COR-L47 (cell line): ENCODE measurements at regions not wholly inside any gene's neighbourhood (a gene's known extent, or its start where the extent isn't known, plus 50 kb on each side); places are given as distances from the start of the nearest gene placed in this dataset.
"Not testable (repeated sequence)": the region's sequence is repeated elsewhere in the genome, so short reads cannot be mapped to it uniquely, and the experiment has no call there.

ENCODE experiments used
- DNase-seq: peaks from one replicate; lab custom pipeline; 2025; lab: John Stamatoyannopoulos, UW

DNA sequence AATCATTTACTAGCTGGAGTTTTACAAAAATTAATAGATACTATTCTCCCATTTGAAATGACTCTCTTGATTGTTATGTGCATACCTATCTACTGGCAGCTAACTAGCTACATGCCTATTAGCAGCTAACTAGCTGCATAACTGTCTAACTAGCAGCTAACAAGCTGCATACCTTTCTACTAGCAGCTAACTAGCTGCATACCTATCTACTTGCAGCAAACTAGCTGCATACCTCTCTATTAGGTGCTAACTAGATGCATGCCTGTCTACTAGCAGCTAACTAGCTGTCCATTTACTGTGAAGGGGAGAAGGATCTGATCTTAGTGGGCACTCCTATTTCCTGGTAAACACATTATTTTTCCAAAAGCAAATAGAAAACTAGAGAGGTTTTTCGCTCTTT, 439.4 kb upstream of the PFKP start:
- DNase-seq, result no peak

GRCh38 chr10:2625094-2625493, 442.3 kb upstream of the PFKP start:
- DNase-seq, result no peak

- no peak for DNase-seq
These were observed 443.6 kb upstream of the PFKP start for GRCh38 chr10:2623675-2624274.

DNA sequence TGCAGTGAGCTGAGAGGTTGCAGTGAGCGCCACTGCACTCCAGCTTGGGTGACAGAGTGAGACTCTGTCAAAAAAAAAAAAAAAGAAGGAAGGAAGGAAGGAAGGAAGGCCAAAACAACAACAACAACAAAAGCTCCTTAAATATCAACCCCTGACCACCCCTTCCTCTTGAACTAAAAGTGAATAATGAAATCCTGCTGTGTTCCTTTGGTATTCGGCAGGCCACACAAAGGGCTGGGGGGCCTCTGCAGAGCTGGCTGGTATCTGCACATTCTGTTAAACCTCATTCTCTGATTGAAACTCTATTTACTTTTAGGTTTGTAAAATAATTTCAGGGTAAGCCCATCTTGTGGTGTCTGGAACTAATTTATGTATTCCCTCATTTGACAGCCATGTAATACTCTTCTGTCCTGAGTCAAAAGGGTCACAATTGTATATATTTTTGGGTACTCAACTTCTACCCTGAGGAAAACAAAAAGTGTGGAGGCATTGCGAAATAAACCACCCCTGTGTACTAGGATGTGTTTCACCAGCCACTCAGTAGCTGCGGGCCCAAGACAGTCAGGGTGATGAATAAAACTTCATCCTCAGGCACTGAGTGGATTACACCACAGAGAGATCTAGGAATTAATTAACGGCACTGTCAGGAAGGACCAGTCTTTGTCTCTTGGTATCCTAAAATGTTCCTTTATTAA, 446.4 kb upstream of the PFKP start:
- DNase-seq, result no peak

- DNase-seq, result no peak
These were observed 447.4 kb upstream of the PFKP start for GRCh38 chr10:2619916-2620315.

- DNase-seq, result peak; percentile 56
These were observed 447.9 kb upstream of the PFKP start for GRCh38 chr10:2619472-2619871.

DNA sequence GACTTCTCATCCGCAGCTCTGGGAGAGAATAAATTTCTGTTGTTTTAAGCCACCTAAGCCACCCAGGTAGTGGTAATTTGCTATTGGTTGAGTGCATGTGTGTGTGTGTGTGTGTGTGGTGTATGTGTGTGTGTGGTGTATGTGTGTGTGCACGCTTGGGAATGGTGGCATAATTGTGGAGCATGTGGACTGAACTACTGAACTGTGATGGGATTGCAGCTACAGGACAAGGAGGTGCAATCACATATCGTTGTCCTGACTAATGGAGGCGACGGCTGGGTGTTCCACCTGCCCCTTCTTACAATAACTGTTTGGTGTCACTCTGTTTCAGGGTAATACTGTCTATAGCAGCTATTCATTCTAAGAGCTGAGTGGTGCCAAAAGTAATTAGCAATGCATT, 448.7 kb upstream of the PFKP start:
- peak; percentile 68 for DNase-seq

DNA sequence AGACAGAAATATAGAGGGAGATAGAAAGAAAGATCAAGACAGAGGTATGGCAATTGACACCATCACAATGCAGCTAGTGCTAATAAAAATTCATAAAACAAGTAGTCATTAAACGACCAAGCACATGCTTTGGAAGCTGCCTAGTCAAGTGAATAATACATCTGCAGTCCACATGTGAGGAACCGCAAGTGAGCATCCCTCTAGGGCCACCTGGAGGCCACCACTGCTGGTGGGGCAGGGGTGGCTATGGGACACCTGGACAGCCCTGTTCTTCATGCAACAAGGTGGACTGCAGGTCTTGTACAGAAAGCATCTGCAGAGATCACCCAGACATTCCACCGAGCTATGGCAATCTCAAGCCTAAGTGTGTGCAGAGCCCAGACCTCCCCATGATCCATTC, 451.1 kb upstream of the PFKP start:
- DNase-seq, result no peak

DNA sequence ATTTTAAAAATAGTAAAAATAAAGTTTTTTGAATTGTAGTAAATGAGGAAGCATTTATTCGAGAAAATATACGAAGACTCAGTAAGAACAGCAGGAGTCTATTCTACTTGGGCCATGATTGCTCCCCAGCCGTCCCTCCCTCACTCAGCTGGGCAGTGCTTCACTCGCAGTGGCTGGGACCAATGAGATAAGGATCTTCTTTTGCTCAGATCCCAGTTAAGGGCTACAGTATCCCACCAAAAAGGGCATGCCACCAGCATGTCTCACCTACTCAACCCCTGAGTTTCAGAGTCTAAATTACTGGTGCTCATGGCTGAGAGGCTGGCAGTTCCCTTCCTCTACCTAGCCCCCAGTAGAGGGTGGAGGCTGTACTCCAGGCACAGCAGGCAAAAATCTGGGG, 455.7 kb upstream of the PFKP start:
- DNase-seq, result no peak

DNA sequence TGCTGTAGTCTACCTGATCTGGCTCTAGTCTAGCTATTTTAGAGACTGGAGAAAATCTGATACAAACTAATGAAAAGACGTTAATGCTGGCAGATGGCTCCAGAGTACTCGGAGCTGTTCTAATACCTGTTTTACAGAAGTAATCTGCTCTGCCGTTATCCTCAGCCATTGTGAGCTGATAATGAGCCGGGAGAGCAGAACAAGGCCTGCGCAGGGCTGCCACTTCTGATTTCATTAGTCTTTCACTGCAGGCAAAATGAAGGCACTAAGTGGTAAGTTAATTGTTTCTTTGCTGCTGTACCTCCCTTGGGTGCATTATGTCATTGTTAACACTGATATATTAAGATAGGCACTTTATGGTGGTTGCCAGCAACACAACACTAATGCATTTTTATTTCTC, 456.4 kb upstream of the PFKP start:
- DNase-seq, result no peak

- no peak for DNase-seq
These were observed 462.5 kb upstream of the PFKP start for GRCh38 chr10:2604891-2605290.

DNA sequence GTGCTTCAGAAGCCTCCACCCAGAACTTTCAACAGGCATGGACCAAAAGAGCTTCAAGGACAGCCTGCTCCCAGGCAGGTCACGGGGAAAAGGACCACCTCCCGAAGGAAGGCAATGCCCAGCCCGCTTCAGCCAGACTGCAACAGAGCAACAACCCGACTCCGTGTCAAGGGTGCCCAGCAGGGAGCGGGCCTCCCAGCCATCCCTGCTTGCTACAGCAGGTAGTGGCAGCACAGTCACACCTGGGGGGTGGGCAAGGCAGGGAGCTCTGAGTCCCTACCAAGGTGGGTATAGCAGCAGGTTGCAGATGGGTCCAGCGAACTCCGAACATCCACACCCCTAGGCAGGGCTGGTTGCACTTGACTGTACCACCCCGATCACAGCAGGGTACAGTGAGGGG, 467.8 kb upstream of the PFKP start:
- no peak for DNase-seq

DNA sequence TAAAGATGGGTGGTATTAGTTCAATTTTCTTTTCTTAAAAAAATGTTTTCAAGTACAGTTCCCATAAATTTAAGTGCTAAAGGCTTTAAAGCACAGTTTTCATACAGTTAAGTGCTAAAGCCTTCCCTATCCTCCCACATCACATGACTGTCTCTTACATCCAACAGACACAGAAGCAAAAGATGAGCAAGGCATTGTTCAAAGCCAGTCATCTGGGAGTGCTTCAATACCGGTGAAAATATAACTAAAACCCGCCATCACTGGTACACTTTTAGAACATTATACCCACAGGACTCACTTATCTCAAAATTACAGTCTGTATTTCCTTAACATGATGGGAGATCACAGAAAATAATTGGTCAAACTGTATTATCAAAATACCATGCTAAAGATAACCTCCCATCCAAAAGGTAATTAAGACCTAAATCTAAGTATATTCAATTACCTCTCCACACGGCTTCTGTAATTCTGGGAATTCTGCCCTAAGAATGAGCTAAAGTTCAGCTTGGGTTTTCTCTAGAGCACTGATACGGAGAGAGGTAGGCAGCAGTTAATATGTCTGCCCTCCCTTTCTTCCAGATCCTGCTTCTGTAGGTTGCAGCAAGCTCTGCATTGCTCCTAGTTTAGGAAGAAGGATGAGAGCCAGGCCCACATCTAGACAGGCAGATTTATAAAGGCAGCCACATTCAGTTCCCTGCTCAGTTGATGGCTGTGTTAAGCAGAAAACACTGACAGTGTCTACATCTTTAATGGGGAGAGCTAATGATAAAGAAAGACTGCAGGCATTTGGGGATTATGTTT, 474.8 kb upstream of the PFKP start:
- no peak for DNase-seq

DNA sequence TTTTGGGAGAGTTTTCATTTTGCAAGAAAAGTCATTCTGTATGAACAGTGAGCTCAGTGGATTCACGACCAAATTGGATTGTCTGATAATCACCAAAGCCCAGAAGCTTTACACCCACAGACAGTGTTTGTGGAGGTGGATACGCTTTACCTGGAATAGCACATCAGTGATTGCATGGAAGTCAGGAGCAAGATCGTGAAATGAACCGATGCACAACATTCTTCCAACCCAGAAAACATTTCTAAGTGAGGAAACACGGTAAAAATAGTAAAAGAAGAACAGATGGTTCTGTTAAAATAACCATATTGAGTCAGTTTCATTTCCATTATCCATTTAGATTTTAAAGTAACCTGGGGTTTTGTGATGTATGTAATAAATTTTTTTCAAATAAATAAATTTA, 478.2 kb upstream of the PFKP start:
- no peak for DNase-seq

DNA sequence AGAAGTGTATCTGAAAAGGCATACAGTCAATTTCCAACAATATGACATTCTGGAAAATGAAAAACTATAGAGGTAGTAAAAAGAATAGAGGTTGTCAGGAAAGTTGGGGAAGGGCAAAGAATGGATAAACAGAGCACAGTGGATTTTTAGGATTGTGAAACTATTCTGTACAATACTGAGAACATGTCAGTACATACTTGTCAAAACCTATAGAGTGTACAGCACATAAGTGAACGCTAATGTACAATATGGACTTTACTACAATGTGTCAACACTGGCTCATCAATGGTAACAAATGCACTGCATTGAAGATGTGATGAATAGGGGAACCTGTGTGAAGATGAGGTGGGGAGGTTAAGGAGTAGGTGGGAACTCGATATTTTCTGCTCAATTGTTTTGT, 483.0 kb upstream of the PFKP start:
- DNase-seq, result no peak

GRCh38 chr10:2576892-2577291, 490.5 kb upstream of the PFKP start:
- DNase-seq, result no peak

GRCh38 chr10:2575460-2575859, 491.9 kb upstream of the PFKP start:
- DNase-seq, result no peak

- no peak for DNase-seq
These were observed 494.7 kb upstream of the PFKP start for GRCh38 chr10:2572611-2573010.

GRCh38 chr10:2556883-2557282, 510.5 kb upstream of the PFKP start:
- DNase-seq, result no peak

DNA sequence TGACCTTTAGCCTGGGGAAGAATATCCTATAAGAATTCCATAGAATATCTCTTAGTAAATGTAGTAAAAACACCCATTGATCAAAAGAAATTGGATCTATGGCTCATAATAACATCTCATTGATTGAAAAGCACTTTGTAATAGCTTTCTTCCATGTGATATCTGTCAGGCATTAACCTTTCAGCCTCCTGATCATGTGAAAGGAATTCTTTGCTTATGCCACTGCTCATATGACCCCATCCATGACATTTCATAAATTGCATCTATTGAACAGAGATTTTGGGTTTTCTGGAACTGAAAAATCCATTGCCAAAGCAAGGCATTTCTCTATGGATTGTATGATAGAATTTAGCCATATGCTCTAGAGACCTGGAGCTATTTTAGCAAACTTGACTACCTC, 519.3 kb upstream of the PFKP start:
- no peak for DNase-seq

- DNase-seq, result no peak
These were observed 519.7 kb upstream of the PFKP start for GRCh38 chr10:2547606-2548005.

DNA sequence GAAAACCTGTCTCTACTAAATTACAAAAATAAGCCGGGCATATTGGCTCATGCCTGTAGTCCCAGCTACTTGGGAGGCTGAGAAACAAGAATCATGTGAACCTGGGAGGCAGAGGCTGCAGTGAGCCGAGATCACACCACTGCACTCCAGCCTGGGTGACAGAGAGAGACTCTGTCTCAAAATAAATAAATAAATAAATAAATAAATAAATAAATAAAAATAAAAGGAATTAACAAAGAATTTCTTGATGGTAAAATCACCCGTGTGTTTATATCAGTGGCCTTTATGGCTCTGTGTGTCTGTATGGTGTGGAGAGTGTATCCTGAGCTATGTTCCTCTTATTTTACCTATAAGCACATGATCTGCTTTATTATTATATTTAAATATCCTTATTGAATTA, 520.5 kb upstream of the PFKP start:
- not testable (repeated sequence) for DNase-seq

DNA sequence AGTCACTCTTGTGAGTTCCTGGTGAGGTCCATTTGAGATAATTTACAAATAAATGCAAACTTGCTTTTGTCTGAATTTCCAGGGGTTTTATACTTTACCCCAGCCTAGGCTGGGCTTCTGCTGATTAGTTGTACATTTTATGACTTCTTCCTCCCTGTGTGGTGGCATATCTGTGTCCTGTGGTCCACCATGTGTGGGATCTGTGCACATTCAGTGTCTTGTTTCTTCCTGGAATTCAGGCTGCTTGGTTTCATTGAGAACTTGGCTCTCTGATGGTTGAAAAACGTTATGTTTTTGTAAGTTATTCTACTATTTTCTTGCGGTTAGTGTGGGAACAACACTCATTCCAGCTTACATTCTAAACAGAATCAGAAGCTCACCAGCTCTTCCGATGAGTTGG, 523.4 kb upstream of the PFKP start:
- no peak for DNase-seq
